H9 (cell line): ENCODE measurements at regions not wholly inside any gene's neighbourhood (a gene's known extent, or its start where the extent isn't known, plus 50 kb on each side); places are given as distances from the start of the nearest gene placed in this dataset.

Experiments used
- DNase-seq: peaks from one replicate; pipeline ENCODE4 v3.0.0-alpha.2; 2017
- H2AFZ ChIP-seq: one replicate; pipeline ENCODE4 v1.6.1; 2013; ENCODE audit warnings: mild to moderate bottlenecking, low read length, control low read depth, moderate library complexity
- H2AK5ac ChIP-seq: 2 replicates; pipeline ENCODE4 v1.6.1; 2013; ENCODE audit warnings: low read length, control low read depth, mixed read lengths; ENCODE audit not compliant: insufficient read length
- H2BK120ac ChIP-seq: one replicate; pipeline ENCODE4 v1.6.1; 2013; ENCODE audit warnings: low read depth, mild to moderate bottlenecking, low read length, control low read depth, inconsistent platforms; ENCODE audit not compliant: poor library complexity, severe bottlenecking
- H2BK12ac ChIP-seq: 2 replicates; pipeline ENCODE4 v1.6.1; 2013; ENCODE audit warnings: low read length, control low read depth, mixed read lengths, low read depth; ENCODE audit not compliant: insufficient read length
- H2BK15ac ChIP-seq: 2 replicates; pipeline ENCODE4 v1.6.1; 2013; ENCODE audit warnings: low read depth, low read length, control low read depth
- H2BK20ac ChIP-seq: one replicate; pipeline ENCODE4 v1.6.1; 2013; ENCODE audit warnings: low read depth, mild to moderate bottlenecking, low read length, control low read depth, inconsistent platforms; ENCODE audit not compliant: poor library complexity, severe bottlenecking
- H2BK5ac ChIP-seq: 2 replicates; pipeline ENCODE4 v1.6.1; 2013; ENCODE audit warnings: low read length, control low read depth, mixed read lengths; ENCODE audit not compliant: insufficient read length
- H3K14ac ChIP-seq: 2 replicates; pipeline ENCODE4 v1.6.1; 2013; ENCODE audit warnings: low read length, control low read depth; ENCODE audit not compliant: insufficient read depth
- H3K18ac ChIP-seq: 2 replicates; pipeline ENCODE4 v1.6.1; 2013; ENCODE audit warnings: low read depth, mild to moderate bottlenecking, mixed read lengths, low read length, control low read depth; ENCODE audit not compliant: insufficient read length
- H3K23ac ChIP-seq: 2 replicates; pipeline ENCODE4 v1.6.1; 2013; ENCODE audit warnings: low read length, control low read depth, mixed read lengths, low read depth; ENCODE audit not compliant: insufficient read length
- H3K23me2 ChIP-seq: 2 replicates; pipeline ENCODE4 v1.6.1; 2013; ENCODE audit warnings: low read depth, mild to moderate bottlenecking, mixed read lengths, low read length, control low read depth; ENCODE audit not compliant: insufficient read length, poor library complexity, severe bottlenecking
- H3K27ac ChIP-seq: 2 replicates; pipeline ENCODE4 v1.5.1; 2013; ENCODE audit warnings: low read length, control low read depth, mixed read lengths, low read depth; ENCODE audit not compliant: insufficient read length
- H3K27me3 ChIP-seq: 2 replicates; pipeline ENCODE4 v1.6.1; 2013; ENCODE audit warnings: low read length, control low read depth, inconsistent platforms; ENCODE audit not compliant: insufficient read depth
- H3K4ac ChIP-seq: 2 replicates; pipeline ENCODE4 v1.6.1; 2013; ENCODE audit warnings: low read depth, mild to moderate bottlenecking, control low read depth, inconsistent platforms, low read length, moderate library complexity
- H3K4me1 ChIP-seq: 2 replicates; pipeline ENCODE4 v1.6.1; 2013; ENCODE audit warnings: low read length, control low read depth, inconsistent platforms; ENCODE audit not compliant: insufficient read depth
- H3K4me2 ChIP-seq: 2 replicates; pipeline ENCODE4 v1.6.1; 2013; ENCODE audit warnings: low read length, control low read depth, mixed read lengths; ENCODE audit not compliant: insufficient read length, insufficient read depth
- H3K56ac ChIP-seq: 2 replicates; pipeline ENCODE4 v1.6.1; 2013; ENCODE audit warnings: low read depth, mild to moderate bottlenecking, mixed read lengths, low read length, control low read depth; ENCODE audit not compliant: insufficient read length
- H3K79me1 ChIP-seq: 2 replicates; pipeline ENCODE4 v1.6.1; 2013; ENCODE audit warnings: low read depth, mild to moderate bottlenecking, moderate library complexity, low read length, control low read depth, inconsistent platforms; ENCODE audit not compliant: insufficient read depth, poor library complexity, severe bottlenecking
- H3K79me2 ChIP-seq: 2 replicates; pipeline ENCODE4 v1.6.1; 2013; ENCODE audit warnings: low read length, control low read depth, inconsistent platforms; ENCODE audit not compliant: insufficient read depth
- H3K9ac ChIP-seq: 2 replicates; pipeline ENCODE4 v1.6.1; 2013; ENCODE audit warnings: low read length, control low read depth, mixed read lengths; ENCODE audit not compliant: insufficient read length; ENCODE audit errors: extremely low read depth
- H3K9me3 ChIP-seq: one replicate; pipeline ENCODE4 v1.6.1; 2013; ENCODE audit warnings: low read depth, low read length, inconsistent platforms; ENCODE audit not compliant: control insufficient read depth
- H3T11ph ChIP-seq: one replicate; pipeline ENCODE4 v1.6.1; 2013; ENCODE audit warnings: mild to moderate bottlenecking, low read length, control low read depth, inconsistent platforms
- H4K20me1 ChIP-seq: one replicate; pipeline ENCODE4 v1.6.1; 2013; ENCODE audit not compliant: control insufficient read depth, insufficient read length, insufficient read depth
- H4K5ac ChIP-seq: 2 replicates; pipeline ENCODE4 v1.6.1; 2013; ENCODE audit warnings: low read depth, mild to moderate bottlenecking, mixed read lengths, low read length, control low read depth; ENCODE audit not compliant: insufficient read length
- H4K8ac ChIP-seq: replicated peaks from 2 replicates; pipeline ENCODE4 v1.6.1; 2013; ENCODE audit warnings: low read length, control low read depth, mixed read lengths, low read depth; ENCODE audit not compliant: insufficient read length
- H4K91ac ChIP-seq: 2 replicates; pipeline ENCODE4 v1.6.1; 2013; ENCODE audit warnings: low read depth, mild to moderate bottlenecking, moderate library complexity, mixed read lengths, low read length, control low read depth; ENCODE audit not compliant: insufficient read length
- H3K27ac Mint-ChIP-seq, 3 experiments: 2 replicates in 2 of 3; 3 replicates in 1 of 3; pipeline ENCODE4 v1.8.0; 2020 to 2021; ENCODE audit warnings: mixed read lengths in 3 of 3, mild to moderate bottlenecking in 1 of 3, moderate library complexity in 1 of 3
- H3K27me3 Mint-ChIP-seq: 2 replicates; pipeline ENCODE4 v1.8.0; 2021; ENCODE audit warnings: low read depth, mild to moderate bottlenecking, moderate library complexity, mixed read lengths
- H3K36me3 Mint-ChIP-seq, 3 experiments: 2 replicates in 2 of 3; 3 replicates in 1 of 3; pipeline ENCODE4 v1.8.0; 2020 to 2021; ENCODE audit warnings: low read depth in 3 of 3, mixed read lengths in 3 of 3; ENCODE audit not compliant: insufficient read depth in 1 of 3
- H3K4me1 Mint-ChIP-seq, 2 experiments: 2 replicates each; pipeline ENCODE4 v1.8.0; 2020; ENCODE audit warnings: mixed read lengths in 2 of 2
- H3K4me3 Mint-ChIP-seq, 2 experiments: 2 replicates in 1 of 2; 3 replicates in 1 of 2; pipeline ENCODE4 v1.8.0; 2020 to 2021; ENCODE audit warnings: mild to moderate bottlenecking in 2 of 2, mixed read lengths in 2 of 2, moderate library complexity in 1 of 2
- H3K9me3 Mint-ChIP-seq, 2 experiments: 2 replicates in 1 of 2; 3 replicates in 1 of 2; pipeline ENCODE4 v1.8.0; 2020; ENCODE audit warnings: mild to moderate bottlenecking in 2 of 2, mixed read lengths in 2 of 2, moderate library complexity in 1 of 2
- WGBS: extraction: QIAGEN DNeasy Blood & Tissue Kit; methylation state at CpG from one replicate; pipeline ENCODE4 v1.1.7; 2013; ENCODE audit warnings: missing lambda C conversion rate, low lambda C conversion rate, mixed read lengths; ENCODE audit not compliant: insufficient read length; ENCODE audit errors: extremely low coverage; 5-methylcytosine and 5-hydroxymethylcytosine counted together
- TF ChIP-seq, protein P1 (sequence below): fragments of 200-600 bp; sonication (generic); conservative IDR thresholded peaks from 3 replicates; pipeline ENCODE4 v1.8.0; 2021; ENCODE audit warnings: antibody characterized with exemption, mild to moderate bottlenecking

- Histone ChIP-seq H2BK120ac (no peak overlapping the region), H3K9ac (no peak overlapping the region), H2BK5ac (no peak overlapping the region), H3K14ac (0 out of 2 replicates have a peak overlapping the region, but pooled peaks have one; percentile 15), H4K91ac (no peak overlapping the region), H3K79me2 (no peaks in the 10 kb centered on the region), H3K27me3 (no peaks in the 10 kb centered on the region), H4K20me1 (no peaks in the 10 kb centered on the region), H4K8ac (no peak overlapping the region), H3K9me3 (no peaks in the 10 kb centered on the region), H3T11ph (no peak overlapping the region), H3K4me1 (no peaks in the 10 kb centered on the region; the same call in 1 of the 2 replicates), H3K4ac (no peak overlapping the region), H3K56ac (no peak overlapping the region), H4K5ac (no peak overlapping the region), H2BK15ac (no peak overlapping the region), H2BK12ac (no peak overlapping the region), H2AFZ (no peak overlapping the region), H3K18ac (no peak overlapping the region), H3K23me2 (no peaks in the 10 kb centered on the region), H3K23ac (no peak overlapping the region), H2BK20ac (no peak overlapping the region), H3K27ac (no peak overlapping the region), H3K4me2 (no peak overlapping the region), H3K79me1 (no peaks in the 10 kb centered on the region), H2AK5ac (no peak overlapping the region)
- DNase-seq: no peak
- peaks cover 14 to 21% of the 10 kb centered on the region in 2 experiments for H3K4me1 Mint-ChIP-seq
- H3K4me3 Mint-ChIP-seq: no peak overlapping the region
- H3K9me3 Mint-ChIP-seq: peaks cover 0 to 7% of the 10 kb centered on the region in 2 experiments; a peak in 3 of 5 replicates
- WGBS: no CpG with 5 or more reads among the region's 2 CpGs
- peaks cover 0 to 13% (median 12%) of the 10 kb centered on the region in 3 experiments; a peak in 4 of 7 replicates for H3K36me3 Mint-ChIP-seq
- no peaks in the 10 kb centered on the region; the same call in 1 of the 2 replicates for H3K27me3 Mint-ChIP-seq
- TF ChIP-seq, protein P1, sequence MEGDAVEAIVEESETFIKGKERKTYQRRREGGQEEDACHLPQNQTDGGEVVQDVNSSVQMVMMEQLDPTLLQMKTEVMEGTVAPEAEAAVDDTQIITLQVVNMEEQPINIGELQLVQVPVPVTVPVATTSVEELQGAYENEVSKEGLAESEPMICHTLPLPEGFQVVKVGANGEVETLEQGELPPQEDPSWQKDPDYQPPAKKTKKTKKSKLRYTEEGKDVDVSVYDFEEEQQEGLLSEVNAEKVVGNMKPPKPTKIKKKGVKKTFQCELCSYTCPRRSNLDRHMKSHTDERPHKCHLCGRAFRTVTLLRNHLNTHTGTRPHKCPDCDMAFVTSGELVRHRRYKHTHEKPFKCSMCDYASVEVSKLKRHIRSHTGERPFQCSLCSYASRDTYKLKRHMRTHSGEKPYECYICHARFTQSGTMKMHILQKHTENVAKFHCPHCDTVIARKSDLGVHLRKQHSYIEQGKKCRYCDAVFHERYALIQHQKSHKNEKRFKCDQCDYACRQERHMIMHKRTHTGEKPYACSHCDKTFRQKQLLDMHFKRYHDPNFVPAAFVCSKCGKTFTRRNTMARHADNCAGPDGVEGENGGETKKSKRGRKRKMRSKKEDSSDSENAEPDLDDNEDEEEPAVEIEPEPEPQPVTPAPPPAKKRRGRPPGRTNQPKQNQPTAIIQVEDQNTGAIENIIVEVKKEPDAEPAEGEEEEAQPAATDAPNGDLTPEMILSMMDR: no peak
- no peak overlapping the region; a peak in 1 of 7 replicates for H3K27ac Mint-ChIP-seq
Measured at GRCh38 chr13:90104764-90105163, 1242.7 kb upstream of the MIR17HG start.
